22Rv1 (cell line): ENCODE measurements at regions not wholly inside any gene's neighbourhood (a gene's known extent, or its start where the extent isn't known, plus 50 kb on each side); places are given as distances from the start of the nearest gene placed in this dataset.

Source experiments
- CTCF ChIP-seq: fragments of 450-650 bp; IDR thresholded peaks from 2 replicates; pipeline ENCODE4 v1.5.1; 2017; ENCODE audit warnings: mild to moderate bottlenecking
- ZFX ChIP-seq: fragments of 450-650 bp; IDR thresholded peaks from 2 replicates; pipeline ENCODE4 v1.6.1; 2017; ENCODE audit warnings: antibody characterized with exemption, borderline replicate concordance

- TF ChIP-seq CTCF, result no peak
- TF ChIP-seq ZFX, result no peak
Measured at GRCh38 chr22:46068593-46069491, 81.5 kb upstream of the PPARA start.
